WERI-Rb-1 (cell line): ENCODE measurements at regions not wholly inside any gene's neighbourhood (a gene's known extent, or its start where the extent isn't known, plus 50 kb on each side); places are given as distances from the start of the nearest gene placed in this dataset.

Source experiments
- DNase-seq: peaks from one replicate; pipeline ENCODE4 v3.0.0-alpha.2; 2020
- H3K27ac ChIP-seq: fragments of 250-450 bp; sonication (Bioruptor Pico); 2 replicates; pipeline ENCODE4 v1.5.1; 2020; ENCODE audit warnings: mild to moderate bottlenecking, moderate library complexity
- H3K27me3 ChIP-seq: fragments of 250-450 bp; sonication (Bioruptor Pico); 2 replicates; pipeline ENCODE4 v1.5.1; 2021; ENCODE audit warnings: mild to moderate bottlenecking, low read depth, moderate library complexity; ENCODE audit not compliant: insufficient read depth, severe bottlenecking
- H3K36me3 ChIP-seq: fragments of 250-450 bp; sonication (Bioruptor Pico); 2 replicates; pipeline ENCODE4 v1.5.1; 2020; ENCODE audit warnings: mild to moderate bottlenecking, moderate library complexity
- H3K4me3 ChIP-seq: 2 replicates; pipeline ENCODE4 v1.5.1; 2011; ENCODE audit warnings: low read depth, mild to moderate bottlenecking, control low read depth, low read length
- H3K9me3 ChIP-seq: fragments of 250-450 bp; sonication (Bioruptor Pico); 2 replicates; pipeline ENCODE4 v1.5.1; 2021; ENCODE audit warnings: mild to moderate bottlenecking, moderate library complexity; ENCODE audit not compliant: severe bottlenecking
- CTCF ChIP-seq: IDR thresholded peaks from 2 replicates; pipeline ENCODE4 v1.5.1; 2011; ENCODE audit warnings: low read depth, mild to moderate bottlenecking, control low read depth, inconsistent platforms, low read length

- no peak for DNase-seq
- no peak for TF ChIP-seq CTCF
- Histone ChIP-seq H3K36me3 (no peaks in the 10 kb centered on the region), H3K4me3 (no peak overlapping the region), H3K27ac (no peak overlapping the region), H3K9me3 (no peaks in the 10 kb centered on the region), H3K27me3 (no peaks in the 10 kb centered on the region)
Observed at GRCh38 chr5:106152569-106152968, 1518.2 kb downstream of the EFNA5 start.

GRCh38 chr5:106142116-106142515 lies 1528.6 kb downstream of the EFNA5 start:
- Histone ChIP-seq H3K4me3 (no peak overlapping the region), H3K27ac (no peak overlapping the region), H3K9me3 (no peaks in the 10 kb centered on the region), H3K36me3 (no peaks in the 10 kb centered on the region), H3K27me3 (no peaks in the 10 kb centered on the region)
- TF ChIP-seq CTCF = no peak
- no peak for DNase-seq

DNA sequence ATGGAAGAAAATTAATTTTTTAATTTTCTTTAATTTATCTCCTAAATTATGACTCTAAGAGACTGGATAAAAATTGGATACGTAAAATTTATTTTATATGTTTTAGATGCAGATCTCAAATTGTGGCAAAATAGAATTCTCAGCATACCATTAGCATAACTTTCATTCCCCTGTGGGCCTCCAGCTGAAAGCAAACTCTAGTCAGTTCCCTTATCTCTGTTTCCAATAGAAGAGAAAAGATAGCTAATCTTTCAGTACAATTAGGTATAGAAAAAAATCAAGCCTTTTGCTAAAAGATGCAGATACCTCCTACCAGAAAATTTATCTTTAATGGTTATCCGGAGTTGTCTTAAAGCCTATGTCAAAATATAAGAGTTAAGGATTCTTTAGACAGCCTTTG lies 1530.6 kb downstream of the EFNA5 start:
- H3K4me3 ChIP-seq = no peak overlapping the region
- no peak for DNase-seq
- no peaks in the 10 kb centered on the region for H3K27me3 ChIP-seq
- H3K9me3 ChIP-seq = no peaks in the 10 kb centered on the region
- no peaks in the 10 kb centered on the region for H3K36me3 ChIP-seq
- no peak for TF ChIP-seq CTCF
- H3K27ac ChIP-seq = no peak overlapping the region

DNA sequence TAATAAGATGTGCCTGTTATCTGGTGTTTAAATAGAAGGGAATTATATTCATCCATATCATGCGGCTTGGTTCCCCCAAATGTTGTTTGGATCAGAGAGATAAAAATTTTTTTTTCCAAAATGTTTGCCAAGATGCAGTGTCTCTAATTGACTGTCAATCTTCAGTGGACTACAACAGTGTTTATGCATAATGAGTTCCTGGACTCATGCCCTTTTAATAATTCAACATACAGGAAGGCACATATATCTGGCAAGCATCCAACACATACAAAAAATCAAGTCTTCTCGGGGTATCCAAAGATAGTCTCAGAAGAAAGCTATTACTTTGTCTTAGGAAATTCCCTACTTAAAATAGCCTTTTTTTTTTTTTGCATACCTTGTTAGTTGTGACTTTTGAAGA lies 1534.7 kb downstream of the EFNA5 start:
- Histone ChIP-seq H3K27me3 (no peaks in the 10 kb centered on the region), H3K4me3 (no peak overlapping the region), H3K36me3 (no peaks in the 10 kb centered on the region), H3K27ac (no peak overlapping the region), H3K9me3 (no peaks in the 10 kb centered on the region)
- DNase-seq = no peak
- TF ChIP-seq CTCF = no peak

DNA sequence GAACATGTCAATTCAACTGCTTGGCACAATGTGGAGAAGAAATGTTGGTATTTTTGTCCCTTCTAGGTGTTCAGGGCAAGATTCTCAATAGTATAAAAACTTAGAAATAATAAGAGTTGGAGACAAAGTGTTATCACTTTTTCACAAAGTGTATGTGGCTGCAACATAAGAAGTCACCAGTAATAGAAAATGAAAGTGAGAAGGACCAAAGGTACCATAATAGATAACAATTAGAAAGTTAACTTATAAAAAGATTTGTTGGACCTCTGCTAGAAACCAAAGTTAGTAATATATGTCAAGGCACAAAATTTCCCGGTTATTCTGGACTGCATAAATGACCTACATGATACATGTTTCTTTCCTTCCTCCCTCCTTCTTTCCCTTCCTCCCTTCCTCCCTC lies 1535.3 kb downstream of the EFNA5 start:
- Histone ChIP-seq H3K27me3 (no peaks in the 10 kb centered on the region), H3K9me3 (no peaks in the 10 kb centered on the region), H3K27ac (no peak overlapping the region), H3K4me3 (no peak overlapping the region), H3K36me3 (no peaks in the 10 kb centered on the region)
- no peak for DNase-seq
- TF ChIP-seq CTCF = no peak

DNA sequence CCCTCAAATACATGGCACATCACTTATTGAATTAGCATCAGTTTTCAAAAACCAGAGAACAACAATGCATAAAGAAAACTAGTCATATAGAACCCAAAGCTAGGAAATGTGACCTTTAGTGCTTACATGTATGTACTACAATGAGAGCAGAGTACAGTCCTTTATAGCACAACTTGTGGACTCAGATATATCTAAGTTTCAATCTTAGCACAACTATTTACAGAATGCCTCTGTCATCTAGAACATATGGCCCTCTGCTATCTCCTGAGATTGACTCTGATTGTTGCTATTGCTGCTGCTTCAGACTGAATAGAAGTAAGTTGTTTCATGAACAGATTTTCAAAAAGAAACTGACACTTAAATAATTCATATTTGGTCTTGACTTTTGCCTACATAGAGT lies 1536.2 kb downstream of the EFNA5 start:
- no peak overlapping the region for H3K4me3 ChIP-seq
- no peak overlapping the region for H3K27ac ChIP-seq
- no peak for TF ChIP-seq CTCF
- DNase-seq = no peak
- H3K27me3 ChIP-seq = no peaks in the 10 kb centered on the region
- H3K9me3 ChIP-seq = no peaks in the 10 kb centered on the region
- H3K36me3 ChIP-seq = no peaks in the 10 kb centered on the region
